Heart left ventricle (tissue), 16 donors: ENCODE measurements at regions not wholly inside any gene's neighbourhood (a gene's known extent, or its start where the extent isn't known, plus 50 kb on each side); places are given as distances from the start of the nearest gene placed in this dataset.

Experiments
- ATAC-seq, 4 donors: fragments of 200-7000 bp; cut with Tn5 transposase; one replicate each; pipeline ENCODE4 v1.9.1; 2020 to 2022; ENCODE audit warnings: moderate library complexity in 4 of 4, mild to moderate bottlenecking in 3 of 4, moderate number of reproducible peaks in 1 of 4
- DNase-seq, 5 donors: peaks; one replicate each; pipeline ENCODE4 v3.0.0-alpha.2; 2020
- H3K27ac ChIP-seq, 12 donors: fragments of 200-600 bp; sonication (generic) in 4 of 12; one replicate each; pipeline versions ENCODE4 v1.5.0 to v1.8.0; 2016 to 2022; ENCODE audit warnings: mild to moderate bottlenecking in 2 of 12
- H3K27me3 ChIP-seq, 9 donors: fragments of 200-600 bp; sonication (generic) in 2 of 9; one replicate each; pipeline versions ENCODE4 v1.5.1 to v1.8.0; 2016 to 2022; ENCODE audit warnings: mild to moderate bottlenecking in 3 of 9
- H3K36me3 ChIP-seq, 9 donors: fragments of 200-600 bp; sonication (generic) in 2 of 9; one replicate each; pipeline versions ENCODE4 v1.5.0 to v1.8.0; 2018 to 2022; ENCODE audit warnings: mild to moderate bottlenecking in 2 of 9
- H3K4me1 ChIP-seq, 12 donors: fragments of 200-600 bp; sonication (generic) in 4 of 12; one replicate each; pipeline versions ENCODE4 v1.5.0 to v1.8.0; 2016 to 2022; ENCODE audit warnings: mild to moderate bottlenecking in 3 of 12
- H3K4me3 ChIP-seq, 12 donors: fragments of 200-600 bp; sonication (generic) in 4 of 12; one replicate each; pipeline versions ENCODE4 v1.5.0 to v1.8.0; 2017 to 2022; ENCODE audit warnings: mild to moderate bottlenecking in 9 of 12, moderate library complexity in 4 of 12
- H3K9me3 ChIP-seq, 12 donors: fragments of 200-600 bp; sonication (generic) in 4 of 12; one replicate each; pipeline versions ENCODE4 v1.5.0 to v1.8.0; 2016 to 2022; ENCODE audit warnings: mild to moderate bottlenecking in 1 of 12
- CTCF ChIP-seq, 12 donors: fragments of 200-600 bp; sonication (generic) in 4 of 12; IDR thresholded peaks; one replicate each; pipeline versions ENCODE4 v1.5.0 to v1.8.0; 2018 to 2022; ENCODE audit warnings: antibody characterized with exemption in 12 of 12, mild to moderate bottlenecking in 5 of 12
- POLR2A ChIP-seq, 2 donors: fragments of 450-650 bp; IDR thresholded peaks; one replicate each; pipeline ENCODE4 v1.6.1; 2017; ENCODE audit warnings: antibody characterized with exemption in 2 of 2, mild to moderate bottlenecking in 2 of 2, moderate library complexity in 2 of 2
- WGBS, 4 donors: extraction: QIAGEN DNeasy Blood & Tissue Kit in 2 of 4; methylation state at CpG; one replicate each; pipeline versions ENCODE4 v1.1.5 to v1.1.7; 2013 to 2018; 5-methylcytosine and 5-hydroxymethylcytosine counted together
- intact Hi-C, 10 donors: fragments of 100-400 bp; cut with DNase I; formaldehyde crosslinking; loops; one replicate each; pipeline versions ENCODE4 v1.11.1 to v1.14.2; 2022
- donor health status: ischemic (EF 13 %, LVEDD 7.1; RV severe dilation, severe dysfunction).
- donor health status: healthy with polysubstance abuse.
- donor health status: DM: no; HTN: yes; CAD: no.
- donor health status: DM: no; HTN: no; CAD: no.
- donor health status: ischemic (EF 25% LVEDD 6.9; RV normal size, moderate dysfunction).
- donor health status: ischemic (EF 25% LVEDD 5.7; RV mildly dilated, moderate dysfunction).
- donor health status: healthy.
- donor health status: DM: yes; HTN: yes; CAD: no.
- donor health status: ischemic (EF 35%, LVEDD 5.7; RV mildly dilated, moderate dysfunction).
- donor health status: nonischemic (EF 11% LVEDD 7.7; RV severe dilation, severe dysfunction).
- donor health status: DM: yes; HTN: yes; CAD: no.
- donor health status: PGD.
- donor health status: ischemic (EF 29% LVEDD 5.4; RV normal size, mild dysfunction).
- donor health status: nonischemic (EF 23%, LVEDD 6.1; RV moderate dilation, normal function).

- Histone ChIP-seq H3K4me1 (no peaks in the 10 kb centered on the region), H3K27ac (no peak overlapping the region), H3K27me3 (peaks cover 0 to 16% (median 0%) of the 10 kb centered on the region in 9 donors), H3K36me3 (no peaks in the 10 kb centered on the region), H3K4me3 (no peak overlapping the region), H3K9me3 (no peaks in the 10 kb centered on the region)
- 69 to 87% (median 76%) methylated on average over 3 of the region's 3 CpGs for WGBS, 4 donors
- ATAC-seq (no peak), DNase-seq (no peak)
- intact Hi-C loops, result no loop called here
- TF ChIP-seq CTCF (IDR thresholded peaks at IDR 0.05), result no peak
- TF ChIP-seq POLR2A (IDR thresholded peaks at IDR 0.05), result no peak
Observed at GRCh38 chr10:111158595-111158994, 81.8 kb downstream of the ADRA2A start.

- Histone ChIP-seq H3K36me3 (no peaks in the 10 kb centered on the region), H3K27ac (no peak overlapping the region), H3K4me1 (no peaks in the 10 kb centered on the region), H3K4me3 (no peak overlapping the region), H3K9me3 (peaks cover 0 to 11% (median 0%) of the 10 kb centered on the region in 12 donors), H3K27me3 (peaks cover 0 to 9% (median 0%) of the 10 kb centered on the region in 9 donors)
- no peak for TF ChIP-seq POLR2A (IDR thresholded peaks at IDR 0.05)
- TF ChIP-seq CTCF (IDR thresholded peaks at IDR 0.05), result no peak
- DNase-seq (no peak), ATAC-seq (no peak)
- intact Hi-C loops, result no loop called here
- WGBS, 4 donors, result 55 to 66% (median 64%) methylated on average over 7 of the region's 7 CpGs
Observed at GRCh38 chr10:111161109-111161874, 84.5 kb downstream of the ADRA2A start.

GRCh38 chr10:111171183-111171582 is 94.4 kb downstream of the ADRA2A start:
- TF ChIP-seq POLR2A (IDR thresholded peaks at IDR 0.05) (no peak), CTCF (IDR thresholded peaks at IDR 0.05) (no peak)
- Histone ChIP-seq H3K36me3 (no peaks in the 10 kb centered on the region), H3K4me1 (no peaks in the 10 kb centered on the region), H3K27ac (no peak overlapping the region), H3K27me3 (peaks cover 0 to 5% (median 0%) of the 10 kb centered on the region in 9 donors), H3K9me3 (peaks cover 0 to 9% (median 0%) of the 10 kb centered on the region in 12 donors), H3K4me3 (no peak overlapping the region)
- ATAC-seq (no peak), DNase-seq (no peak)
- WGBS, 4 donors, result 75 to 96% (median 94%) methylated on average over 1 of the region's 1 CpG
- intact Hi-C loops, result no loop called here

GRCh38 chr10:111175787-111176186 is 99.0 kb downstream of the ADRA2A start:
- Histone ChIP-seq H3K4me3 (no peak overlapping the region), H3K9me3 (peaks cover 0 to 6% (median 0%) of the 10 kb centered on the region in 12 donors), H3K27ac (no peak overlapping the region), H3K36me3 (no peaks in the 10 kb centered on the region), H3K4me1 (no peaks in the 10 kb centered on the region), H3K27me3 (peaks cover 0 to 5% (median 0%) of the 10 kb centered on the region in 9 donors)
- ATAC-seq, result no peak
- DNase-seq, result no peak
- no peak for TF ChIP-seq CTCF (IDR thresholded peaks at IDR 0.05)
- TF ChIP-seq POLR2A (IDR thresholded peaks at IDR 0.05), result no peak
- 28 to 34% (median 32%) methylated on average over 3 of the region's 3 CpGs for WGBS, 4 donors
- intact Hi-C loops, result no loop called here
